GM20000 (cell line): ENCODE measurements at regions not wholly inside any gene's neighbourhood (a gene's known extent, or its start where the extent isn't known, plus 50 kb on each side); places are given as distances from the start of the nearest gene placed in this dataset.

Source experiments
- DNase-seq: peaks from one replicate; pipeline ENCODE4 v3.0.0; 2012; ENCODE audit warnings: low spot score
- TF ChIP-seq, protein P1 (sequence below): IDR thresholded peaks from 2 replicates; pipeline ENCODE4 v1.5.1; 2012; ENCODE audit warnings: mild to moderate bottlenecking, control low read depth; ENCODE audit errors: extremely low read depth, missing control alignments

DNA sequence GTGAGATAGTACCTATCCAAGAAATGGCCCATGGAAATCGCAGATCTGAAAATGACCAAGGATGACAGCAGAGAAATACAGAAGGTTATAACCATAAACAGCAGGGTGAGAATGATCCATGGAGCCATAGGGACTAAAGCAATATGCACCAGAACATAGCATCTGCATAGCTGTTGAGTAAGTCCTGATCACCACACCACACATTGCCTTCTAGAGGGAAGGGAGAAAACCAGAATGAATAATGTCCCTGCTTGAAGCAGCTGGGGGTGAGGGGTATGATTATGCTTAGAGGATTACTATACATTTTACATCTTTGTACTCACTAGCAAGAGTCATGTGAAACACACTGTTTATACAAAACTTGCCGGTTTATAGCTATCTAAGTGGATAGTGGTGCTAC is 350.4 kb downstream of the MBD2 start:
- no peak for DNase-seq
- TF ChIP-seq, protein P1, sequence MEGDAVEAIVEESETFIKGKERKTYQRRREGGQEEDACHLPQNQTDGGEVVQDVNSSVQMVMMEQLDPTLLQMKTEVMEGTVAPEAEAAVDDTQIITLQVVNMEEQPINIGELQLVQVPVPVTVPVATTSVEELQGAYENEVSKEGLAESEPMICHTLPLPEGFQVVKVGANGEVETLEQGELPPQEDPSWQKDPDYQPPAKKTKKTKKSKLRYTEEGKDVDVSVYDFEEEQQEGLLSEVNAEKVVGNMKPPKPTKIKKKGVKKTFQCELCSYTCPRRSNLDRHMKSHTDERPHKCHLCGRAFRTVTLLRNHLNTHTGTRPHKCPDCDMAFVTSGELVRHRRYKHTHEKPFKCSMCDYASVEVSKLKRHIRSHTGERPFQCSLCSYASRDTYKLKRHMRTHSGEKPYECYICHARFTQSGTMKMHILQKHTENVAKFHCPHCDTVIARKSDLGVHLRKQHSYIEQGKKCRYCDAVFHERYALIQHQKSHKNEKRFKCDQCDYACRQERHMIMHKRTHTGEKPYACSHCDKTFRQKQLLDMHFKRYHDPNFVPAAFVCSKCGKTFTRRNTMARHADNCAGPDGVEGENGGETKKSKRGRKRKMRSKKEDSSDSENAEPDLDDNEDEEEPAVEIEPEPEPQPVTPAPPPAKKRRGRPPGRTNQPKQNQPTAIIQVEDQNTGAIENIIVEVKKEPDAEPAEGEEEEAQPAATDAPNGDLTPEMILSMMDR: no peak

DNA sequence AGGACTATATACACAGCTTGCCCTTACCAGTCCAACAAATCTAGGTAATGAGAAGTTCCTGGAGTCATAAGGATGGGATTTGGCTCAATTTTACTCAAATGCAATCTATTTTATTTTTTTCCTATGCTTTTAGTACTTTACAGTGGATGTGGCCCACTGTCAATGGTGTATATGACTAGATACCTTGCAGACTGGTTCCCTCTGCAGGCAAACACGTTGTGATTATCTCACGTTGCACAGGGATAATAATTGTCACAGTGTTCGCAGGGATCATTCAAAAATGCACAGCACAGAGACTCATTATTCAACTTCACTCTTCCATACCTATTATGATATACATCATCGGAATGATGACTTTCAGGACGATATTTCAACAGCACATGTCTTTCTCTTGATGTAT is 359.7 kb downstream of the MBD2 start:
- TF ChIP-seq, protein P1: no peak

DNA sequence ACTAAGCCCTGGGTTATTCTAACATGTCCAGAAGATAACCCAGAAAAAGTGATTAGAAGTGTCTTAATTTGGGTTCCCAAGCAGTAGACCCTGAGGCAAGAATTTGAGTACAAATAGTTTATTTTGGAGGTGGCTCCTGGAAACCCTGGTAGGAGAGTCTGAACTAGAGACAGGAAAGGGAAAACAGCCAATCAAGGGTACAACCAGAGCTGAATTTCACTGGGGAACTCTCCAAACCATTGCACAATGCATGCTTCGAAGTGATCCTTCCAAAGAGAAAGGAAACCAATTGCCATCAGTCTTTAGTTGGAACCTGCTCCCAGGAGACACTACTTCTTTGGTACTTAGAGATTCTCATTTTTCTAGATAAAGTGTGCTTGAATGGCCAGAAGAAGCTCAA is 361.5 kb downstream of the MBD2 start:
- TF ChIP-seq, protein P1: no peak
- DNase-seq: no peak

More for the DNA sequence above, 359.7 kb downstream of the MBD2 start:
- DNase-seq: no peak

DNA sequence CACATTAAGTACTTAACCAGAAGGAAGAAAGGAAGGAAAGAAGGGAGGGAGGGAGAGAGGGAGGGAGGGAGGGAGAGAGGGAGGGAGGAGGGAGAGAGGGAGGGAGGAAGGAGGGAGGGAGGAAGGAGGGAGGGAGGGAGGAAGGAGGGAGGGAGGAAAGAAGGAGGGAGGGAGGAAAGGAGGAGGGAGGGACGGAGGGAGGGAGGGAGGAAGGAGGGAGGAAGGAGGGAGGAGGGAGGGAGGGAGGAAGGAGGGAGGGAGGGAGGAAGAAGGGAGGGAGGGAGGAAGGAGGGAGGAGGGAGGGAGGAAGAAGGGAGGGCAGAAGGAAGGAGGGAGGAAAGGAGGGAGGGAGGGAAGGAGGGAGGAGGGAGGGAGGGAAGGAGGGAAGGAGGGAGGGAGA is 363.3 kb downstream of the MBD2 start:
- DNase-seq: no peak
- TF ChIP-seq, protein P1: no peak

DNA sequence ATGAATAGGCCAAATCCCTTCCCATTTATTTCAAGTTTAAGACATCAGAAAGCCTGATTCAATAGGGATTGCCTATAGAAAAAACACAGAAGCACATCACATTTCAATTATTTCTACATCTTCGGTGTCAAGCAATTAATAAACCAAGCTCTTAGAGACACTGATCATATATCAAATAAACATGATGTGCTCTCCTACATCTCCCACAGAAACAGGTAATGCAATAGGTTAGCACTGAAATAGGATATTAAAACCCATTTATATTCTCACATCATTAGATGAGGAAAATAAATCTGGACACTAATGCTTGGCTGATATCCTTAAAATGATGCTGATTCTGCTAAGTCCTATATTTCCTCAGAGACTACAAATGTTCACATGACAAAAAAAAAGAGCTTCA is 364.7 kb downstream of the MBD2 start:
- no peak for DNase-seq
- TF ChIP-seq, protein P1: no peak

DNA sequence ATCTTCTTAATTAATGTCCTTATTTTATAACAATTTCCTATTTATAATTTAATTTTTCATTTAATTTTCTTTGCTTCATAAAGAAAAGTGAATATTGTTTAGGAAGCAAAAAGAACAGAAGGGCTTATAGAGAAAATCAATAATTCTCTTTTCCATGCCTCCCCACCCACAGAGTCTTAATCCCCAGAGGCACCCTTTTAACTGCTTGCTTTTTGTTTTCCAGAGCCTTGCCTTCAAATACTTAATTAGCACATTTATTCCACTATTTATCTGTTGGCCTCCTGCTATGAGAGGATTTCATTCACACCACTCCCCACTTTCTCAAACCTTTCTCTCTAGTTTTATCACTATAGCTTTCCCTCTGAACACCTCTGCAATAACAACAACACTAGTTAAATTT is 373.6 kb downstream of the MBD2 start:
- TF ChIP-seq, protein P1: no peak
- DNase-seq: no peak

DNA sequence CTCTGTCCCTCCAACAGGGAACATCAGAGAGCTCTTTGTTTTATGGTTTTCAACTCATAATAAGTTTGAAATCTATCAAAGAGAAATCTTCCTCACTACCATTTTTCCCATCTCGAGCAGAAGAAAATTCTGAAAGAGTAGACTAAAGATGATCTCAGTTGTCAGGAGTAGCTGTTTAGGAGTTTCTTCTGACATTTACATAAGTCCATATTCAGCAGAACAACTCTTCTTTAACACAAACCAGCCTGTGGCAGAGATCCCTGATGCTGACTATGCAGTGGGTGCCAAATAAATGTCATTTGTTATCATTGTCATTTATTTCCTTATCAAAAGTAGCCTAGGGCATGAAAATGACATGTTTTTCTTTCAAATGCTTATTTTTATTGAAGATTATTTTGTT is 380.7 kb downstream of the MBD2 start:
- DNase-seq: no peak
- TF ChIP-seq, protein P1: no peak
